Ectodermal cell (in vitro differentiated cells): ENCODE measurements at regions not wholly inside any gene's neighbourhood (a gene's known extent, or its start where the extent isn't known, plus 50 kb on each side); places are given as distances from the start of the nearest gene placed in this dataset.

ENCODE experiments used
- H3K27ac ChIP-seq: 2 replicates; pipeline ENCODE4 v1.7.0; 2013; ENCODE audit warnings: mild to moderate bottlenecking, low read depth, low read length; ENCODE audit not compliant: insufficient read depth, poor library complexity, severe bottlenecking
- H3K27me3 ChIP-seq: 2 replicates; pipeline ENCODE4 v1.7.0; 2013; ENCODE audit warnings: mild to moderate bottlenecking, low read length; ENCODE audit not compliant: insufficient read depth, control insufficient read depth, poor library complexity, severe bottlenecking
- H3K36me3 ChIP-seq: one replicate; pipeline ENCODE4 v1.7.0; 2013; ENCODE audit warnings: low read length; ENCODE audit not compliant: control insufficient read depth, insufficient read depth
- H3K4me1 ChIP-seq: one replicate; pipeline ENCODE4 v1.7.0; 2013; ENCODE audit warnings: low read length; ENCODE audit not compliant: control insufficient read depth, insufficient read depth
- H3K4me3 ChIP-seq: 2 replicates; pipeline ENCODE4 v1.7.0; 2013; ENCODE audit warnings: low read depth, low read length, control low read depth; ENCODE audit not compliant: insufficient read depth
- H3K9me3 ChIP-seq: 2 replicates; pipeline ENCODE4 v1.7.0; 2013; ENCODE audit warnings: mild to moderate bottlenecking, low read length, moderate library complexity; ENCODE audit not compliant: control insufficient read depth
- WGBS, 2 experiments: methylation state at CpG; one replicate each; pipeline ENCODE4 v1.1.7; 2013; ENCODE audit warnings: missing lambda C conversion rate in 2 of 2; 5-methylcytosine and 5-hydroxymethylcytosine counted together

DNA sequence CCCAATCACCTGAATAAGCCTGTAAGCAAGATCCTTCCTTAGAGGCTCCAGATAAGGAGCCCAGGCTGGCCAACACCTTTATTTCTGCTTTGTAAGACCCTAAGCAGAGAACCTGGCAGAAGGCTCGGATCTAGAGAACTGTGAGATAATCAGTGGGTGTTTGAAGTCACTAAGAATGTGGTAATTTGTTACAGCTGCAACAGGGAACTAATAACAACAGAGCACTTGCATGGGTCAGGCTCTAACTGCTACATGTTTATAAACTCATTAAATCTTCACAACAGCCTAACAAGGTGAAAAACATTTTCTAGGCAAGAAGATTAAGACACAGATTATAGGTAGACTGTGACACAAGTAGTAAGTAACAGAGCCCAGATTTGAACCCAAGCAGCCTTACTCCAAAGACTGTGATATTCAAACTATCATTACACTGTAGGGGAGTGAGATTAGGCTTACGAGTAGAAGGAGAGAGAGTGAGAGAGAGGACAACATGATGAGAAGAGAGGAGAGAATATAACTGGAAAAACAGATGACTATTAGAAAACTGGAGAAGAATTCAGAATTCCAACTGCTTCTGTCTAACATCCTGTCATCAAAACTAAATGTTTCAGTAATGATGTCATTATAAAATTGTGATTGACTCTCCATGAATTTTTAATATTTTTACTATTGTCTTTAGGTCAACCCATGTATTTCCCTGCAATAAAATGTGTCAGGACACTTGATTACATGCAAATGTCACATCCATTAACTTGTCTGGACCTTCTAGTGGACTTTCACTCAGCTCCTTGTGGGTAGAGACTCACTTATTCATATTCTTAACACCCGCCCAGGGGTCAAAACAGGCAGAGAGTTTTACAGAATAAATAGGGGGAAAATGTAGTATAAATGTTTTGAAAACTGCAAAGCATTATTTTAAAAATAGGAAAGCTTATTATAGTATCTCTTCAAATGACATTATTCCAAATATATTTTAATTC lies 290.9 kb upstream of the RGMB start:
- H3K4me3 ChIP-seq, result no peak overlapping the region
- no peaks in the 10 kb centered on the region for H3K36me3 ChIP-seq
- WGBS, 2 experiments, result 86 to 89% methylated on average over 2 of the region's 3 CpGs
- H3K4me1 ChIP-seq, result no peaks in the 10 kb centered on the region
- H3K27me3 ChIP-seq, result no peaks in the 10 kb centered on the region
- no peaks in the 10 kb centered on the region for H3K9me3 ChIP-seq
- H3K27ac ChIP-seq, result no peak overlapping the region

DNA sequence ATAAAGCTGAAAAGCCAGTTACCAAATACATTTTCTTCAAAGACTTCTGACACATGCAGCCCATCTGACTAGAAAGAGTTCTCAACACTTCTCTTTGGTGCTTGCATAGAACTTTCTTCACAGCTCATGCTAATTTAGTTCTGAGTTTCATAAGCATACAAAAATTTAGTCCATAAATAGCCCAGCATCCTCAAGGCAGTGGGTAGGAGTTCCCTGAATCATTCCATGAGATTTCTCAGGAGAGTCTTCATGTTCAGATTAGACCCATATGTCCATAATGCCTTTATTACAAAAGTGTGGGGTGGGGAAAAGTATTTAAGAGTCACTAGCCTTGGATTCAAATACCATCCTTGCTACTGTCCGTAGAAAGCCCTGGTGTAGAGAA lies 290.2 kb upstream of the RGMB start:
- 100% methylated on average over 1 of the region's 1 CpG; no CpG with 5 or more reads in 1 of the 2 experiments for WGBS, 2 experiments
- Histone ChIP-seq H3K4me1 (no peaks in the 10 kb centered on the region), H3K9me3 (no peaks in the 10 kb centered on the region), H3K27me3 (no peaks in the 10 kb centered on the region), H3K4me3 (no peak overlapping the region), H3K36me3 (no peaks in the 10 kb centered on the region), H3K27ac (no peak overlapping the region)

DNA sequence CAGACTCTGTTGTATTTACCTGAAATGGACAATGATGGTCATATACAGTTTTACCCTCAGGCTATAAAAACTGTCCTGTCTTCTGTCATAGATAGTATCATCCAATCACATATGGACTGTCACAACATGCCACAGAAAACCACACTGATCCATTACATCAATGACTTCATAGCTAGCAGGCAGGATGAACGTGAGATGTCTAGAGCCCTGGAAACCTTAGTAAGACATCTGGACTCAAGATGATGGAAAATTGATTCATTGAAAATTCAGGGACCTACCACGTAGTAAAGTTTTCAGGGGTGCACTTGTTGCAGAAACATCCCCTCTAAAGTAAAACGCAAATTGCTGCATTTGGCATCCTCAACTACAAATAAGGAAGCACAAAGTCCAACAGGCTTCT lies 284.4 kb upstream of the RGMB start:
- 94 to 96% methylated on average over 3 of the region's 3 CpGs for WGBS, 2 experiments
- H3K36me3 ChIP-seq, result no peaks in the 10 kb centered on the region
- H3K27me3 ChIP-seq, result no peaks in the 10 kb centered on the region
- no peak overlapping the region for H3K27ac ChIP-seq
- H3K9me3 ChIP-seq, result no peaks in the 10 kb centered on the region
- no peak overlapping the region for H3K4me3 ChIP-seq
- H3K4me1 ChIP-seq, result no peaks in the 10 kb centered on the region

DNA sequence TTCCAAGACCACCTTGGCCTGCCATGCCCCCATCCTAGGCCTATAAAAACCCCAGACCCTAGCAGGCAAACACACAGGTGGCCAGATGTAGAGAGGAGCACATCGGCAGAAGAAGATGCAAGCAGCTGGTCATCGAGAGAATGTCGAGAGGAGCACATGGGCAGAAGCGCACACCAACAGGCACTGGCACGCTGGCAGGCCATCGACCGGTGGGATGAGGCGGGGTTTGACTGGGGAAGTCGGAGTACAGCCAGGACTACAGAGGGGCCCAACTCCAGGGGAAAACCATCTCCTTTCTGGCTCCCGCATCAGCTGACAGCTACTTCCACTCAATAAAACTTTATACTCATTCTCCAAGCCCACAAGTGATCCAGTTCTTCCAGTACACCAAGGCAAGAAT lies 283.1 kb upstream of the RGMB start:
- no peaks in the 10 kb centered on the region for H3K4me1 ChIP-seq
- no peaks in the 10 kb centered on the region for H3K36me3 ChIP-seq
- H3K4me3 ChIP-seq, result no peak overlapping the region
- no peaks in the 10 kb centered on the region for H3K9me3 ChIP-seq
- H3K27ac ChIP-seq, result no peak overlapping the region
- WGBS, 2 experiments, result 95 to 96% methylated on average over 10 of the region's 10 CpGs
- no peaks in the 10 kb centered on the region for H3K27me3 ChIP-seq

DNA sequence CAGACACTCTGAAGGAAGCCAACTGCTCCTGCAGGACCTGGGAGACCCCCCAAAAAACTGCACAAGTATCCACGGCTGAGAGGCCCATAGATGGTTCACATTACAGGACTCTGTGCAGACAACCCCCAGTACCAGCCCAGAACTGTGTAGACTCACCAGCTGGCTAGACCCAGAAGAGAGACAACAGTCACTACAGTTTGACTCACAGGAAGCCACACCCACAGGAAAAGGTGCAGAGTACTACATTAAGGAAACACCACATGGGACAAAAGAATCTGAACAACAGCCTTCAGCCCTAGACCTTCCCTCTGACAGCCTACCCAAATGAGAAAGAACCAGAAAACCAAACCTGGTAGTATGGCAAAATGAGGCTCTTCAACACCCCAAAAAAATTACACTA lies 281.2 kb upstream of the RGMB start:
- WGBS, 2 experiments, result 85 to 91% methylated on average over 1 of the region's 1 CpG
- Histone ChIP-seq H3K36me3 (no peaks in the 10 kb centered on the region), H3K4me1 (no peaks in the 10 kb centered on the region), H3K9me3 (no peaks in the 10 kb centered on the region), H3K27me3 (no peaks in the 10 kb centered on the region), H3K27ac (no peak overlapping the region), H3K4me3 (no peak overlapping the region)

DNA sequence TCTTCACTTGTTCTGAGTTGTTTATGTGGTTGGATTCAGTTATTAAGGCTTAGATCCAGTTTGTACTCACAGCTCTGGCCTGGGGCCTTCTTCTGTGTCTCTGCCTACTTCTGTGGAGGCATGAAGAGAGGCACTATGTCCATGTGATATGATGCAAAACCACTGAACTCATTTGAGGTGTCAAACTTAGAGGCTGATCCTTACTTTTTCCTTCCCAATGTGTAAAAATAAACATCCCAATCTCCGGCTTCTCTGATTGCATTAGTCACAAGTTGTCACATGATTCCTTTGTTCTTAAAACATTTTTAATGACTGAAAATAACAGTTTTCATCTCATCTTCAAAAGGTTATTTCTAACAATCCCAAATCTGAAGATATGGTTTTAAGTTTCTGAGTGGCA lies 276.0 kb upstream of the RGMB start:
- Histone ChIP-seq H3K9me3 (no peaks in the 10 kb centered on the region), H3K4me1 (no peaks in the 10 kb centered on the region), H3K27me3 (no peaks in the 10 kb centered on the region), H3K4me3 (no peak overlapping the region), H3K36me3 (no peaks in the 10 kb centered on the region), H3K27ac (no peak overlapping the region)
- 83 to 90% methylated on average over 1 of the region's 1 CpG for WGBS, 2 experiments

DNA sequence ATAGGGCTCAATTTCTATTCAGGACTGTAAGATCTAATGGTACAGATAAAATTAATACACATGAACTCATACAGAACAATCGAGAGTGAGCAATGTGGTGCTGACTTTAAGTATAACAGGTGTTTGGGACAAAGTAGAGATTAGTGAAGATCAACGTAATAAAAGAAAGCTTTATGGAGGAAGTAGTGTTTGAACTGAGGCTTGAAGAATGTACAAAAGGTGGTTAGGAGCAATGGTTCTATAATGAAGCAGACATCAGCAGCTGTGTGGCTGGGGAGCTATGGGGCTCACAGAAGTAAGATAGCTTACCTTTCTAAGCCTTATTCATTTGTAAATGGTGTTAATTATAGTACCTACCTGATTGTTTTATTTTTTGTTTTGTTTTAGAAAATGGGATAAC lies 275.4 kb upstream of the RGMB start:
- Histone ChIP-seq H3K36me3 (no peaks in the 10 kb centered on the region), H3K4me1 (no peaks in the 10 kb centered on the region), H3K9me3 (no peaks in the 10 kb centered on the region), H3K4me3 (no peak overlapping the region), H3K27me3 (no peaks in the 10 kb centered on the region), H3K27ac (no peak overlapping the region)
- WGBS, 2 experiments, result 84 to 90% methylated on average over 2 of the region's 2 CpGs

DNA sequence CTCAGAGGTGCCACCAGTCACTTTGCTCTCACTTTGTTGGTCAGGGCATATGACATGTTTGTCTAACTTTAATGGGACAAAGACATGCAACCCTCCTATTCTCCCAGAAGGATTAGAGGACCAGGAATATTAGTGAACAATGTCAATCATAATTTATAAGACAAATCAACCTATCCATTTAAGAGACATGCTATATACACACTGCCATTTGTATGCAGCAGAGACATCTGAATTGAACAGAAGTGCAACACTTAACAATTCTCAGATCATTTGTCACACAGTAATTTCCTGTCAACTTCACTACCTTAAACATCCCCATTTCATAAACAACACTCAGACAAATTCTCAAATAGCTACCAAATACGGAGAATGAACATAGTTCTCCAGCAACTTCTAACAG lies 273.6 kb upstream of the RGMB start:
- H3K4me1 ChIP-seq, result no peaks in the 10 kb centered on the region
- WGBS, 2 experiments, result 97 to 98% methylated on average over 1 of the region's 1 CpG
- no peaks in the 10 kb centered on the region for H3K36me3 ChIP-seq
- H3K27ac ChIP-seq, result no peak overlapping the region
- H3K27me3 ChIP-seq, result no peaks in the 10 kb centered on the region
- H3K9me3 ChIP-seq, result no peaks in the 10 kb centered on the region
- H3K4me3 ChIP-seq, result no peak overlapping the region

DNA sequence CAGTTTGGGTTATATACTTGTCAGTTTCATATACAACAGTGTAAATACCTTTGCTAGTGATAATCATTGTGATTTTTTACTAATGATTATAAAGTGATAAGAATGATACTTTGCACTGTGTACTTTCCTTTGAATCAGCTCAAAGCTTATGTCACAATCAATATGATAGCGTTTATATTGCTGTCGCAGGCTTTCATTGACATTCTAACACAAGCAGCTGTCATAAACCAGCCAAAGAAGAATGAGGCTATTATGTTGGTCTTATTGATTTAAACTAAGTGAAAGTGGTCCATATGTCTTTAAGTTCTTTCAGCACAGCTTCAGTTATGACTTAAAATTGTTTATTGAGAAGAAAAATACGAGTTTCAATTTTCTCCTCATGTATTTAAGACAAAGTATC lies 272.7 kb upstream of the RGMB start:
- Histone ChIP-seq H3K4me1 (no peaks in the 10 kb centered on the region), H3K4me3 (no peak overlapping the region), H3K27me3 (no peaks in the 10 kb centered on the region), H3K36me3 (no peaks in the 10 kb centered on the region), H3K27ac (no peak overlapping the region), H3K9me3 (no peaks in the 10 kb centered on the region)
- WGBS, 2 experiments, result 98 to 100% methylated on average over 2 to 3 of the region's 3 CpGs

DNA sequence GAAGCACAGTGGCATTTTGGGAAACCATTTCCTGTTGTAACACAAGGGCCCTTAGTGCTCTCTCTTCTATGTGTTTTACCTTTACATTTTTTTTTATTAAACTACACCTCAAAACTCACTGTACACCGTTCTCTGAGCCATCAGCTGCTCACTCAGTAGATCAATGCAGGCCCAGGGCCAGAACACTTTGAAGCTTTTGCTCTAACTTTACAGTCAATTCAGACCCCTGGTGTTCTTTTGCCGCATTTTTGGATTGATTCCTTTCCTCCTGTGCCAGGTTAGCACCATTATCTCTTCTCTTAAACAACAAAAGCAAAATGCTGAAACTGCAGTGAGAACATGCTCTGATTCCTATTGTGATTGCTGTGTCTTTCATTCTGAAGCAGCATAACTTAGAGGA lies 269.8 kb upstream of the RGMB start:
- WGBS, 2 experiments, result 38 to 45% methylated on average over 2 of the region's 2 CpGs
- no peaks in the 10 kb centered on the region for H3K9me3 ChIP-seq
- H3K4me3 ChIP-seq, result no peak overlapping the region
- no peaks in the 10 kb centered on the region for H3K36me3 ChIP-seq
- H3K4me1 ChIP-seq, result no peaks in the 10 kb centered on the region
- H3K27me3 ChIP-seq, result no peaks in the 10 kb centered on the region
- no peak overlapping the region for H3K27ac ChIP-seq
